ENCODE measurements at regions not wholly inside any gene's neighbourhood (a gene's known extent, or its start where the extent isn't known, plus 50 kb on each side); places are given as distances from the start of the nearest gene placed in this dataset.
"Not testable (repeated sequence)": the region's sequence is repeated elsewhere in the genome, so short reads cannot be mapped to it uniquely, and the experiment has no call there.

DNA sequence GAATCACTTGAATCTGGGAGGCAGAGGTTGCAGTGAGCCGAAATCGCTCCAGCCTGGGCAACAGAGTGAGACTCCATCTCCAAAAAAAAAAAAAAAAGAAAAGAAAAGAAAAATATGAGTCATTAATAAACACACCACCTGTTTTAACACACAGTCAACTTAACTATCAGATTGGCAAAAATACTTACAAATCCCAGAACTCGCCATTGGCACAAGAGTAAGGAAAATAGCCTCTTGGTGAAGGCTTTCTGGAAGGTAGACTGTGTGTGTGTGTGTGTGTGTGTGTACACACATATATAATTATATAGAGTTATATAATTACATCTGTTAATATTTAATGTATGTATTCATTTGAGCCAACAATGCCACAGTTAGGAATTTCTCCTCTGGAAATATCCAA, 63.7 kb upstream of the UXS1 start:
- DNase-seq (ENCODE audit: low spot score), result no peak

DNA sequence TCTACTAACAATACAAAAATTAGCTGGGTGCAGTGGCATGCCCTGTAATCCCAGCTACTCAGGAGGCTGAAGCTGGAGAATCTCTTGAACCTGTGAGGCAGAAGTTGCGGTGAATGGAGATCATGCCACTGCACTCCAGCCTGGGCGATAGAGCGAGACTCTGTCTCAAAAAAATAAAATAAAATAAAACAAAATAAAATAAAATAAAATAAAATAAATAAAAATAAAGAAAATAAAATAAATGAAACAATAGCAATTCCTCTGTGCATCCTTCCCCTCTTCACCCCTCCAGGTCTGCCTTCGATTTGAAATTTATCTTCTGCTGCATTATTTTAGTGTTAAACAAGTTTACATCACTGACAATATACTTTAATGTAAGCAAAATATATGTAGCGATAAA, 63.0 kb upstream of the UXS1 start:
- DNase-seq (ENCODE audit: low spot score), result no peak

GRCh38 chr2:106249157-106249828, 55.2 kb upstream of the UXS1 start:
- DNase-seq (ENCODE audit: low spot score), result not testable (repeated sequence)

- DNase-seq (ENCODE audit: low spot score), result peak; percentile 19
Measured at GRCh38 chr2:106248548-106249151, 54.5 kb upstream of the UXS1 start.

Data from CD4-positive, alpha-beta T cell treated with Interleukin-2 at 100 ng/mL for 4 hours (primary cell).